ENCODE measurements at regions not wholly inside any gene's neighbourhood (a gene's known extent, or its start where the extent isn't known, plus 50 kb on each side); places are given as distances from the start of the nearest gene placed in this dataset.

- TF ChIP-seq EGR1 (IDR thresholded peaks at IDR 0.05) = no peak
- no peak for TF ChIP-seq TAF1 (IDR thresholded peaks at IDR 0.05; ENCODE audit: low read depth)
- no peak for TF ChIP-seq FOXM1 (IDR thresholded peaks at IDR 0.05; ENCODE audit: borderline replicate concordance, low read depth)
- no peak for TF ChIP-seq RAD21 (IDR thresholded peaks at IDR 0.05; ENCODE audit: low read depth)
- no peak for TF ChIP-seq CEBPB (IDR thresholded peaks at IDR 0.05)
- no peak for TF ChIP-seq TEAD4 (IDR thresholded peaks at IDR 0.05)
- TF ChIP-seq, protein P1, sequence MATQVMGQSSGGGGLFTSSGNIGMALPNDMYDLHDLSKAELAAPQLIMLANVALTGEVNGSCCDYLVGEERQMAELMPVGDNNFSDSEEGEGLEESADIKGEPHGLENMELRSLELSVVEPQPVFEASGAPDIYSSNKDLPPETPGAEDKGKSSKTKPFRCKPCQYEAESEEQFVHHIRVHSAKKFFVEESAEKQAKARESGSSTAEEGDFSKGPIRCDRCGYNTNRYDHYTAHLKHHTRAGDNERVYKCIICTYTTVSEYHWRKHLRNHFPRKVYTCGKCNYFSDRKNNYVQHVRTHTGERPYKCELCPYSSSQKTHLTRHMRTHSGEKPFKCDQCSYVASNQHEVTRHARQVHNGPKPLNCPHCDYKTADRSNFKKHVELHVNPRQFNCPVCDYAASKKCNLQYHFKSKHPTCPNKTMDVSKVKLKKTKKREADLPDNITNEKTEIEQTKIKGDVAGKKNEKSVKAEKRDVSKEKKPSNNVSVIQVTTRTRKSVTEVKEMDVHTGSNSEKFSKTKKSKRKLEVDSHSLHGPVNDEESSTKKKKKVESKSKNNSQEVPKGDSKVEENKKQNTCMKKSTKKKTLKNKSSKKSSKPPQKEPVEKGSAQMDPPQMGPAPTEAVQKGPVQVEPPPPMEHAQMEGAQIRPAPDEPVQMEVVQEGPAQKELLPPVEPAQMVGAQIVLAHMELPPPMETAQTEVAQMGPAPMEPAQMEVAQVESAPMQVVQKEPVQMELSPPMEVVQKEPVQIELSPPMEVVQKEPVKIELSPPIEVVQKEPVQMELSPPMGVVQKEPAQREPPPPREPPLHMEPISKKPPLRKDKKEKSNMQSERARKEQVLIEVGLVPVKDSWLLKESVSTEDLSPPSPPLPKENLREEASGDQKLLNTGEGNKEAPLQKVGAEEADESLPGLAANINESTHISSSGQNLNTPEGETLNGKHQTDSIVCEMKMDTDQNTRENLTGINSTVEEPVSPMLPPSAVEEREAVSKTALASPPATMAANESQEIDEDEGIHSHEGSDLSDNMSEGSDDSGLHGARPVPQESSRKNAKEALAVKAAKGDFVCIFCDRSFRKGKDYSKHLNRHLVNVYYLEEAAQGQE (IDR thresholded peaks at IDR 0.05; ENCODE audit: low read depth) = no peak
- TF ChIP-seq CREB1 (IDR thresholded peaks at IDR 0.05; ENCODE audit: low read depth) = no peak
- TF ChIP-seq EP300 (IDR thresholded peaks at IDR 0.05; ENCODE audit: borderline replicate concordance) = no peak
- no peak for TF ChIP-seq YY1 (IDR thresholded peaks at IDR 0.05; ENCODE audit: low read depth)
- TF ChIP-seq, protein P2, sequence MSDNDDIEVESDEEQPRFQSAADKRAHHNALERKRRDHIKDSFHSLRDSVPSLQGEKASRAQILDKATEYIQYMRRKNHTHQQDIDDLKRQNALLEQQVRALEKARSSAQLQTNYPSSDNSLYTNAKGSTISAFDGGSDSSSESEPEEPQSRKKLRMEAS (IDR thresholded peaks at IDR 0.05) = no peak
These were observed 374.1 kb downstream of the CD109 start for GRCh38 chr6:74070091-74070490.

Measured in Ishikawa (cell line).